NCI-H1694 treated with DMSO at 0.1 percent for 48 hours (cell line): ENCODE measurements at regions not wholly inside any gene's neighbourhood (a gene's known extent, or its start where the extent isn't known, plus 50 kb on each side); places are given as distances from the start of the nearest gene placed in this dataset.

Experiments
- DNase-seq: peaks from one replicate; lab custom pipeline; 2025; lab: John Stamatoyannopoulos, UW

GRCh38 chr9:135219676-135220600 is 132.5 kb downstream of the OLFM1 start:
- DNase-seq = no peak

GRCh38 chr9:135220601-135221575 is 133.4 kb downstream of the OLFM1 start:
- DNase-seq = no peak

GRCh38 chr9:135221576-135221950 is 134.1 kb downstream of the OLFM1 start:
- DNase-seq = no peak

GRCh38 chr9:135221951-135222631 is 134.6 kb downstream of the OLFM1 start:
- DNase-seq = no peak

- DNase-seq = no peak
These were observed 135.7 kb downstream of the OLFM1 start for GRCh38 chr9:135222881-135223760.

- DNase-seq = no peak
These were observed 136.4 kb downstream of the OLFM1 start for GRCh38 chr9:135223831-135224230.

- DNase-seq = no peak
These were observed 136.9 kb downstream of the OLFM1 start for GRCh38 chr9:135224286-135224877.

- peak; percentile 34 for DNase-seq
These were observed 137.6 kb downstream of the OLFM1 start for GRCh38 chr9:135224921-135225541.

- no peak for DNase-seq
These were observed 138.3 kb downstream of the OLFM1 start for GRCh38 chr9:135225619-135226228.

GRCh38 chr9:135226369-135227050 is 139.0 kb downstream of the OLFM1 start:
- no peak for DNase-seq

- no peak for DNase-seq
These were observed 140.3 kb downstream of the OLFM1 start for GRCh38 chr9:135227641-135228251.

- no peak for DNase-seq
These were observed 141.0 kb downstream of the OLFM1 start for GRCh38 chr9:135228345-135228982.

GRCh38 chr9:135228983-135229625 is 141.6 kb downstream of the OLFM1 start:
- no peak for DNase-seq

GRCh38 chr9:135229701-135230385 is 142.4 kb downstream of the OLFM1 start:
- no peak for DNase-seq

- DNase-seq = no peak
These were observed 142.9 kb downstream of the OLFM1 start for GRCh38 chr9:135230386-135230765.

- no peak for DNase-seq
These were observed 143.5 kb downstream of the OLFM1 start for GRCh38 chr9:135230817-135231520.
